ENCODE measurements at regions not wholly inside any gene's neighbourhood (a gene's known extent, or its start where the extent isn't known, plus 50 kb on each side); places are given as distances from the start of the nearest gene placed in this dataset.

- ATAC-seq (no peak), DNase-seq (peak; percentile 8)
- Mint-ChIP-seq H3K4me3 (no peak overlapping the region), H3K36me3 (no peaks in the 10 kb centered on the region), H3K4me1 (no peaks in the 10 kb centered on the region), H3K9me3 (ENCODE audit: low read depth) (no peaks in the 10 kb centered on the region), H3K27me3 (peaks cover 34% of the 10 kb centered on the region), H3K27ac (no peak overlapping the region)
- CTCF ChIA-PET: no interaction called here
These were observed 58.1 kb upstream of the ZNF648 start for GRCh38 chr1:182119631-182120030.

- Mint-ChIP-seq H3K36me3 (no peaks in the 10 kb centered on the region), H3K4me1 (no peaks in the 10 kb centered on the region), H3K4me3 (no peak overlapping the region), H3K27ac (no peak overlapping the region), H3K9me3 (ENCODE audit: low read depth) (no peaks in the 10 kb centered on the region), H3K27me3 (peaks cover 37% of the 10 kb centered on the region)
- ATAC-seq (no peak), DNase-seq (peak; percentile 2)
- CTCF ChIA-PET: no interaction called here
These were observed 57.3 kb upstream of the ZNF648 start for GRCh38 chr1:182118851-182119250.

GRCh38 chr1:182114627-182115023 lies 53.1 kb upstream of the ZNF648 start:
- peak; percentile 32 for DNase-seq
- Mint-ChIP-seq H3K9me3 (ENCODE audit: low read depth) (no peaks in the 10 kb centered on the region), H3K27me3 (peaks cover 40% of the 10 kb centered on the region), H3K4me1 (no peaks in the 10 kb centered on the region), H3K4me3 (no peak overlapping the region), H3K36me3 (no peaks in the 10 kb centered on the region), H3K27ac (no peak overlapping the region)
- CTCF ChIA-PET: no interaction called here
- ATAC-seq: no peak

- H3K9me3 Mint-ChIP-seq (ENCODE audit: low read depth): no peaks in the 10 kb centered on the region
- H3K27me3 Mint-ChIP-seq: peaks cover 40% of the 10 kb centered on the region
- H3K4me1 Mint-ChIP-seq: no peaks in the 10 kb centered on the region
- no peak overlapping the region for H3K27ac Mint-ChIP-seq
- ATAC-seq (no peak), DNase-seq (no peak)
- CTCF ChIA-PET: no interaction called here
- no peak overlapping the region for H3K4me3 Mint-ChIP-seq
- no peaks in the 10 kb centered on the region for H3K36me3 Mint-ChIP-seq
These were observed 52.5 kb upstream of the ZNF648 start for GRCh38 chr1:182113879-182114626.

DNA sequence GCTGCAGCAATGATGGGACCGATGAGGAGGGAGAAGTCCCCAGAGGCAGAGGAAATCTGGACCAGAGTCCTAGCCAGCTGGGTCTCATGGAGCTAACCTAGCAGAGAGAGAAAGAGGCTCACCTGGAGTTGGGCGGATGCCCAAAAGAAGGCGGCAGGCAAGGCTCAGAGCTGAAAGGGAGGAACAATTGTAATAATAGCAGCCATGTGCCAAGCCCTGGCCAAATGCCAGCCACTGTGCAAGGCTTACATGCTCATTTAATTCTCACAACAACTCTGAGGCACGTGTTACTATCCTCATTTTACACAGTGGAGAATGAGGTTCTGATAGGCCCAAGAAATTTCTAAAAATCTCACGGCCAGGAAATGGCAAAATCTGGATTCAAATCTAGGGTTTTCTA lies 50.0 kb upstream of the ZNF648 start:
- Mint-ChIP-seq H3K9me3 (ENCODE audit: low read depth) (no peaks in the 10 kb centered on the region), H3K4me3 (no peak overlapping the region), H3K4me1 (no peaks in the 10 kb centered on the region), H3K27ac (no peak overlapping the region), H3K27me3 (peaks cover 38% of the 10 kb centered on the region), H3K36me3 (no peaks in the 10 kb centered on the region)
- peak; percentile 8 for DNase-seq
- no peak for ATAC-seq
- CTCF ChIA-PET: no interaction called here
